RWPE2 (cell line): ENCODE measurements at regions not wholly inside any gene's neighbourhood (a gene's known extent, or its start where the extent isn't known, plus 50 kb on each side); places are given as distances from the start of the nearest gene placed in this dataset.

Experiments used
- ATAC-seq: fragments of 200-7000 bp; cut with Tn5 transposase; 3 replicates; pipeline ENCODE4 v1.9.1; 2021; ENCODE audit warnings: low read depth
- DNase-seq: peaks from one replicate; pipeline ENCODE4 v3.0.0-alpha.2; 2020; ENCODE audit warnings: low spot score
- H3K27ac ChIP-seq: fragments of 450-650 bp; 2 replicates; pipeline ENCODE4 v1.5.1; 2017; ENCODE audit warnings: mild to moderate bottlenecking; ENCODE audit not compliant: poor library complexity, severe bottlenecking
- H3K27me3 ChIP-seq: fragments of 250-450 bp; sonication (Bioruptor Pico); 2 replicates; pipeline ENCODE4 v1.5.1; 2021; ENCODE audit warnings: mild to moderate bottlenecking, moderate library complexity; ENCODE audit not compliant: insufficient read depth, poor library complexity, severe bottlenecking
- H3K36me3 ChIP-seq: fragments of 250-450 bp; sonication (Bioruptor Pico); 2 replicates; pipeline ENCODE4 v1.5.1; 2020; ENCODE audit warnings: low read depth, mild to moderate bottlenecking, moderate library complexity
- H3K4me1 ChIP-seq: fragments of 250-450 bp; sonication (Bioruptor Pico); 2 replicates; pipeline ENCODE4 v1.5.1; 2021; ENCODE audit warnings: mild to moderate bottlenecking, moderate library complexity; ENCODE audit not compliant: insufficient read depth, poor library complexity, severe bottlenecking
- H3K4me3 ChIP-seq: fragments of 250-450 bp; sonication (Bioruptor Pico); 2 replicates; pipeline ENCODE4 v1.5.1; 2021; ENCODE audit warnings: mild to moderate bottlenecking, moderate library complexity; ENCODE audit not compliant: severe bottlenecking
- H3K9me3 ChIP-seq: fragments of 250-450 bp; sonication (Bioruptor Pico); 2 replicates; pipeline ENCODE4 v1.5.1; 2021; ENCODE audit warnings: mild to moderate bottlenecking, moderate library complexity; ENCODE audit not compliant: severe bottlenecking
- TF ChIP-seq, protein P1 (sequence below): fragments of 450-650 bp; IDR thresholded peaks from one replicate; pipeline ENCODE4 v1.5.1; 2017; ENCODE audit warnings: mild to moderate bottlenecking, moderate library complexity; ENCODE audit not compliant: poor library complexity, severe bottlenecking

DNA sequence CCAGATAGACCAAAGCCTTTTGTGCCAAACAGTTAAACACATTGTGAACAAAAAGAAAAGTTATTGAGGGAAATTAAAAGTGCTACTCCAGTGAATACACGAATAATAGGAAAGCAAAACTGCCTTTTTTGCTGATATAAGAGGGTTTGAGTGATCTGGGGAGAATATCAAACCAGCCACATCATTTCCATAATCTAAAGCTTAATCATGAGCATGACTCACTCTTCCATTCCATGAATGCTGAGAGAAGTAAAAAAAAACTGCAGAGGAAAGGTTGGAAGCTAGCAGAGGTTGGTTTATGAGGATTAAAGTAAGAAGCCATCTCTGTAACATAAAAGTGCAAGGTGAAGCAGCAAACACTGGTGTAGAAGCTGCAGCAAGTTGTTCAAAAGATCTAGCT, 350.6 kb upstream of the NCAM2 start:
- Histone ChIP-seq H3K4me3 (no peak overlapping the region), H3K27me3 (peaks cover 14% of the 10 kb centered on the region), H3K4me1 (no peaks in the 10 kb centered on the region), H3K36me3 (no peaks in the 10 kb centered on the region), H3K9me3 (no peaks in the 10 kb centered on the region), H3K27ac (no peak overlapping the region)
- TF ChIP-seq, protein P1, sequence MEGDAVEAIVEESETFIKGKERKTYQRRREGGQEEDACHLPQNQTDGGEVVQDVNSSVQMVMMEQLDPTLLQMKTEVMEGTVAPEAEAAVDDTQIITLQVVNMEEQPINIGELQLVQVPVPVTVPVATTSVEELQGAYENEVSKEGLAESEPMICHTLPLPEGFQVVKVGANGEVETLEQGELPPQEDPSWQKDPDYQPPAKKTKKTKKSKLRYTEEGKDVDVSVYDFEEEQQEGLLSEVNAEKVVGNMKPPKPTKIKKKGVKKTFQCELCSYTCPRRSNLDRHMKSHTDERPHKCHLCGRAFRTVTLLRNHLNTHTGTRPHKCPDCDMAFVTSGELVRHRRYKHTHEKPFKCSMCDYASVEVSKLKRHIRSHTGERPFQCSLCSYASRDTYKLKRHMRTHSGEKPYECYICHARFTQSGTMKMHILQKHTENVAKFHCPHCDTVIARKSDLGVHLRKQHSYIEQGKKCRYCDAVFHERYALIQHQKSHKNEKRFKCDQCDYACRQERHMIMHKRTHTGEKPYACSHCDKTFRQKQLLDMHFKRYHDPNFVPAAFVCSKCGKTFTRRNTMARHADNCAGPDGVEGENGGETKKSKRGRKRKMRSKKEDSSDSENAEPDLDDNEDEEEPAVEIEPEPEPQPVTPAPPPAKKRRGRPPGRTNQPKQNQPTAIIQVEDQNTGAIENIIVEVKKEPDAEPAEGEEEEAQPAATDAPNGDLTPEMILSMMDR, result no peak
- ATAC-seq, result no peak
- DNase-seq, result no peak

DNA sequence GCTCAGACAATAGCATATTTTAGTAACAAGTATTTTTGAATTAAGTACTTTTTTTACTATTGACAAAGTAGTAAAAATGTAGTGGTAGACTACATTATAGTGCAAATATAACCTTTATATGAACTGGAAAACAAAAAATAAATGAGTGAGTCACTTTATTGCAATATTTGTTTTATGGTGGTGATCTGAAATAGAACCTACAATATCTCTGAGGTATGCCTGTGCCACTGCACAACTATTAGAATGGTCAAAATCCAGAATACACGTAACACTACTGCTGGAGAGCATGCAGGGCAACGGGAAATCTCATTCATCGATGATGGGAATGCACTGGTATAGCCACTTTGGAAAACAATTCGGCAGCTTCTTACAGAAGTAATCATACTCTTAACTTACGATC, 349.0 kb upstream of the NCAM2 start:
- TF ChIP-seq, protein P1, result no peak
- H3K4me3 ChIP-seq, result no peak overlapping the region
- no peak for DNase-seq
- H3K27ac ChIP-seq, result no peak overlapping the region
- H3K36me3 ChIP-seq, result no peaks in the 10 kb centered on the region
- H3K27me3 ChIP-seq, result peaks cover 18% of the 10 kb centered on the region
- no peaks in the 10 kb centered on the region for H3K4me1 ChIP-seq
- no peaks in the 10 kb centered on the region for H3K9me3 ChIP-seq
- no peak for ATAC-seq

DNA sequence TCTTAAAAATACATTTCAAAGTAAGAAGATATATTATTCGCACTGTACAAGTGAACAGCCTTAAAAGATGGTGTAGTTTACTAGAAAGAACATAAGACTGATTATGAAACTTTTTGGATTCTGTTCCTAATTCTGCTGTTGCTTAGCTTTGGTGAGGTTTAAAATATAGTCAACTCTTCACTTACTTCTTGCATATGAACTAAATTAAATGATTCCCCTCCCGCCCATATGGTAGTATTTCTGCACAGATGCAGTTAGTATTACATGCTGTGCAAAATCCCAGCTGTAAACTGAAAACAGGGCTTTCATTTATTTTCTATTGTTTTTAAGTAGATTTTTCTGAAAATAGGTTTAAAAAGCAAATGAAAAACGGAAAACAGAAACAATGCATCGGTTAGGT, 345.4 kb upstream of the NCAM2 start:
- no peak for ATAC-seq
- Histone ChIP-seq H3K27ac (no peak overlapping the region), H3K9me3 (no peaks in the 10 kb centered on the region), H3K27me3 (peaks cover 22% of the 10 kb centered on the region), H3K4me1 (no peaks in the 10 kb centered on the region), H3K36me3 (no peaks in the 10 kb centered on the region), H3K4me3 (no peak overlapping the region)
- no peak for DNase-seq
- TF ChIP-seq, protein P1, result no peak

GRCh38 chr21:20661246-20661645, 337.0 kb upstream of the NCAM2 start:
- no peak overlapping the region for H3K27ac ChIP-seq
- no peak for DNase-seq
- H3K27me3 ChIP-seq, result no peaks in the 10 kb centered on the region
- H3K36me3 ChIP-seq, result no peaks in the 10 kb centered on the region
- H3K4me1 ChIP-seq, result no peaks in the 10 kb centered on the region
- no peak overlapping the region for H3K4me3 ChIP-seq
- TF ChIP-seq, protein P1, result no peak
- no peaks in the 10 kb centered on the region for H3K9me3 ChIP-seq
- ATAC-seq, result no peak

- Histone ChIP-seq H3K27me3 (no peaks in the 10 kb centered on the region), H3K4me3 (no peak overlapping the region), H3K9me3 (no peaks in the 10 kb centered on the region), H3K36me3 (no peaks in the 10 kb centered on the region), H3K27ac (no peak overlapping the region), H3K4me1 (no peaks in the 10 kb centered on the region)
- TF ChIP-seq, protein P1, result no peak
- no peak for DNase-seq
- no peak for ATAC-seq
These were observed 336.3 kb upstream of the NCAM2 start for GRCh38 chr21:20661745-20662422.
